KMS-11 (cell line): ENCODE measurements at regions not wholly inside any gene's neighbourhood (a gene's known extent, or its start where the extent isn't known, plus 50 kb on each side); places are given as distances from the start of the nearest gene placed in this dataset.

ENCODE experiments used
- H2AFZ ChIP-seq: fragments of 200-600 bp; sonication (generic); 2 replicates; pipeline ENCODE4 v1.6.1; 2016; ENCODE audit warnings: antibody characterized with exemption, mixed run types, low read depth
- H3K27ac ChIP-seq: fragments of 200-600 bp; sonication (generic); 2 replicates; pipeline ENCODE4 v1.6.1; 2016; ENCODE audit warnings: mild to moderate bottlenecking, mixed run types
- H3K27me3 ChIP-seq: fragments of 200-600 bp; sonication (generic); 2 replicates; pipeline ENCODE4 v1.6.1; 2017; ENCODE audit warnings: mild to moderate bottlenecking, low read depth, mixed run types, moderate library complexity; ENCODE audit not compliant: insufficient read depth
- H3K36me3 ChIP-seq: fragments of 200-600 bp; sonication (generic); 2 replicates; pipeline ENCODE4 v1.6.1; 2017; ENCODE audit warnings: mild to moderate bottlenecking, mixed run types; ENCODE audit not compliant: insufficient read depth
- H3K4me1 ChIP-seq: fragments of 200-600 bp; sonication (generic); 2 replicates; pipeline ENCODE4 v1.6.1; 2016; ENCODE audit warnings: mild to moderate bottlenecking, low read depth, mixed run types; ENCODE audit not compliant: poor library complexity, severe bottlenecking
- H3K4me2 ChIP-seq: fragments of 200-600 bp; sonication (generic); 2 replicates; pipeline ENCODE4 v1.7.0; 2016; ENCODE audit warnings: mild to moderate bottlenecking, mixed run types
- H3K4me3 ChIP-seq: fragments of 200-600 bp; sonication (generic); IDR thresholded peaks from 2 replicates; pipeline ENCODE4 v1.6.1; 2017; ENCODE audit warnings: low read depth, low read length, mixed read lengths; ENCODE audit not compliant: insufficient read depth
- H3K79me2 ChIP-seq: fragments of 200-600 bp; sonication (generic); 2 replicates; pipeline ENCODE4 v1.6.1; 2016; ENCODE audit warnings: low read depth, mixed run types; ENCODE audit not compliant: insufficient read depth
- H3K9ac ChIP-seq: fragments of 200-600 bp; sonication (generic); 2 replicates; pipeline ENCODE4 v1.6.1; 2016; ENCODE audit warnings: mild to moderate bottlenecking, mixed run types
- H4K20me1 ChIP-seq: fragments of 200-600 bp; sonication (generic); 2 replicates; pipeline ENCODE4 v1.6.1; 2016; ENCODE audit warnings: mild to moderate bottlenecking, mixed run types; ENCODE audit not compliant: insufficient read depth
- CTCF ChIP-seq: fragments of 200-600 bp; sonication (generic); conservative IDR thresholded peaks from 2 replicates; pipeline ENCODE4 v1.6.1; 2017; ENCODE audit warnings: low read depth, mild to moderate bottlenecking, antibody characterized with exemption, low read length, moderate library complexity, mixed read lengths

- no peak overlapping the region for H3K4me3 ChIP-seq
- H3K79me2 ChIP-seq: no peaks in the 10 kb centered on the region
- no peak overlapping the region for H3K27ac ChIP-seq
- H3K9ac ChIP-seq: no peak overlapping the region
- H3K4me2 ChIP-seq: no peak overlapping the region
- no peak for TF ChIP-seq CTCF
- H3K4me1 ChIP-seq: peaks cover 9% of the 10 kb centered on the region
- no peak overlapping the region for H2AFZ ChIP-seq
- H3K27me3 ChIP-seq: no peaks in the 10 kb centered on the region
- H3K36me3 ChIP-seq: no peaks in the 10 kb centered on the region
- no peaks in the 10 kb centered on the region for H4K20me1 ChIP-seq
These were observed 155.0 kb downstream of the TOMM20 start for GRCh38 chr1:234973426-234974250.

GRCh38 chr1:234972411-234973191 lies 156.0 kb downstream of the TOMM20 start:
- no peaks in the 10 kb centered on the region for H4K20me1 ChIP-seq
- TF ChIP-seq CTCF: no peak
- no peak overlapping the region for H3K4me2 ChIP-seq
- H3K4me3 ChIP-seq: no peak overlapping the region
- no peaks in the 10 kb centered on the region for H3K79me2 ChIP-seq
- peaks cover 9% of the 10 kb centered on the region for H3K4me1 ChIP-seq
- H3K27ac ChIP-seq: no peak overlapping the region
- no peaks in the 10 kb centered on the region for H3K36me3 ChIP-seq
- no peak overlapping the region for H3K9ac ChIP-seq
- H2AFZ ChIP-seq: no peak overlapping the region
- H3K27me3 ChIP-seq: no peaks in the 10 kb centered on the region

GRCh38 chr1:234971586-234972297 lies 156.9 kb downstream of the TOMM20 start:
- Histone ChIP-seq H4K20me1 (no peaks in the 10 kb centered on the region), H3K9ac (no peak overlapping the region), H3K27ac (no peak overlapping the region), H3K79me2 (no peaks in the 10 kb centered on the region), H3K27me3 (no peaks in the 10 kb centered on the region), H3K4me2 (no peak overlapping the region), H3K36me3 (no peaks in the 10 kb centered on the region), H3K4me1 (peaks cover 9% of the 10 kb centered on the region), H2AFZ (no peak overlapping the region), H3K4me3 (no peak overlapping the region)
- no peak for TF ChIP-seq CTCF

- H3K27me3 ChIP-seq: no peaks in the 10 kb centered on the region
- no peak for TF ChIP-seq CTCF
- no peak overlapping the region for H3K9ac ChIP-seq
- no peak overlapping the region for H3K4me3 ChIP-seq
- H2AFZ ChIP-seq: no peak overlapping the region
- no peaks in the 10 kb centered on the region for H3K79me2 ChIP-seq
- no peak overlapping the region for H3K4me2 ChIP-seq
- H3K36me3 ChIP-seq: no peaks in the 10 kb centered on the region
- peaks cover 9% of the 10 kb centered on the region for H3K4me1 ChIP-seq
- no peaks in the 10 kb centered on the region for H4K20me1 ChIP-seq
- no peak overlapping the region for H3K27ac ChIP-seq
These were observed 157.7 kb downstream of the TOMM20 start for GRCh38 chr1:234970731-234971476.
